K562 (cell line): ENCODE measurements at regions not wholly inside any gene's neighbourhood (a gene's known extent, or its start where the extent isn't known, plus 50 kb on each side); places are given as distances from the start of the nearest gene placed in this dataset.

ENCODE experiments used
- CTCF ChIP-seq, 3 experiments: IDR thresholded peaks in 2 of 3; conservative IDR thresholded peaks in 1 of 3; 2 replicates each; pipeline ENCODE4 v1.5.1; 2011 to 2012; ENCODE audit warnings: low read length in 3 of 3, mild to moderate bottlenecking in 3 of 3, control low read depth in 2 of 3, improper control_type of control experiment in 1 of 3, inconsistent platforms in 1 of 3, low read depth in 1 of 3, mixed read lengths in 1 of 3, moderate library complexity in 1 of 3; ENCODE audit not compliant: insufficient read depth in 2 of 3
- E2F6 ChIP-seq, 2 experiments: IDR thresholded peaks; 2 replicates each; pipeline ENCODE4 v1.6.1; 2011; ENCODE audit warnings: borderline replicate concordance in 1 of 2, control low read depth in 1 of 2, low read depth in 1 of 2, low read length in 1 of 2, mild to moderate bottlenecking in 1 of 2, mixed read lengths in 1 of 2, moderate library complexity in 1 of 2; ENCODE audit not compliant: insufficient read depth in 1 of 2, insufficient read length in 1 of 2, poor library complexity in 1 of 2, severe bottlenecking in 1 of 2; ENCODE audit errors: extremely low read depth in 1 of 2
- EP300 ChIP-seq: IDR thresholded peaks from 2 replicates; pipeline ENCODE4 v1.6.1; 2012; ENCODE audit warnings: low read length, improper control_type of control experiment
- FIP1L1 ChIP-seq: fragments of 200-400 bp; formaldehyde crosslinking; IDR thresholded peaks from 2 replicates; pipeline ENCODE4 v1.6.1; 2018; ENCODE audit warnings: mild to moderate bottlenecking, low read depth, low read length; ENCODE audit not compliant: poor library complexity, severe bottlenecking
- L3MBTL2 ChIP-seq: fragments of 450-650 bp; IDR thresholded peaks from 2 replicates; pipeline ENCODE4 v1.6.1; 2016; ENCODE audit warnings: mild to moderate bottlenecking, moderate library complexity
- PATZ1 ChIP-seq: fragments of 250-450 bp; sonication (Bioruptor Pico); IDR thresholded peaks from 2 replicates; pipeline ENCODE4 v1.5.0; 2020; ENCODE audit warnings: mild to moderate bottlenecking, borderline replicate concordance
- POLR3A ChIP-seq: IDR thresholded peaks from 2 replicates; pipeline ENCODE4 v1.6.1; 2011; ENCODE audit warnings: borderline replicate concordance, mild to moderate bottlenecking, moderate library complexity; ENCODE audit not compliant: insufficient read length, insufficient read depth; ENCODE audit errors: extremely low read depth
- STAT5B ChIP-seq: fragments of 250-450 bp; sonication (Bioruptor Pico); IDR thresholded peaks from 2 replicates; pipeline ENCODE4 v1.8.0; 2021; ENCODE audit warnings: mild to moderate bottlenecking, inconsistent platforms
- ZBTB40 ChIP-seq, 2 experiments: fragments of 450-650 bp in 1 of 2; sonication (generic) in 1 of 2; formaldehyde crosslinking in 1 of 2; IDR thresholded peaks; 2 replicates each; pipeline versions ENCODE4 v1.7.1 to v1.9.0; 2016 to 2022; ENCODE audit warnings: inconsistent platforms in 1 of 2, mild to moderate bottlenecking in 1 of 2, missing genetic modification reagents in 1 of 2

- no peak for TF ChIP-seq ZBTB40 (IDR thresholded peaks at IDR 0.05)
- no peak for TF ChIP-seq ZBTB40 (CRISPR knock-in tag; IDR thresholded peaks at IDR 0.05)
- peak; percentile 75 for TF ChIP-seq L3MBTL2
- TF ChIP-seq FIP1L1: peak; percentile 24
- no peak for TF ChIP-seq EP300
- TF ChIP-seq STAT5B (CRISPR knock-in tag): no peak
- no peak for TF ChIP-seq POLR3A
- TF ChIP-seq E2F6 (IDR thresholded peaks at IDR 0.05; ENCODE audit: borderline replicate concordance in 1 of 2, extremely low read depth in 1 of 2, insufficient read depth in 1 of 2, insufficient read length in 1 of 2, low read depth in 1 of 2, low read length in 1 of 2, poor library complexity in 1 of 2, severe bottlenecking in 1 of 2): peak in 1 of 2 experiments; percentile 53
- no peak for TF ChIP-seq PATZ1
- peak; percentile 72 to 93 (median 74); a peak in 5 of 6 replicates for TF ChIP-seq CTCF (IDR thresholded peaks at IDR 0.05 in 2 of 3, conservative IDR thresholded peaks at IDR 0.05 in 1 of 3; ENCODE audit: insufficient read depth in 2 of 3, low read depth in 1 of 3, low read length in 3 of 3)
Measured at GRCh38 chr9:107425101-107426025, 64.2 kb downstream of the KLF4 start (continued).
